Heart right ventricle (tissue), 16 donors: ENCODE measurements at regions not wholly inside any gene's neighbourhood (a gene's known extent, or its start where the extent isn't known, plus 50 kb on each side); places are given as distances from the start of the nearest gene placed in this dataset.

Experiments used
- ATAC-seq, 8 donors: fragments of 200-7000 bp; cut with Tn5 transposase; one replicate each; pipeline ENCODE4 v1.9.1; 2020; ENCODE audit warnings: mild to moderate bottlenecking in 8 of 8, moderate library complexity in 8 of 8, moderate number of reproducible peaks in 1 of 8
- DNase-seq, 2 donors: peaks; one replicate each; pipeline ENCODE4 v3.0.0-alpha.2; 2020
- H3K27ac ChIP-seq, 10 donors: fragments of 200-600 bp; sonication (generic) in 2 of 10; one replicate each; pipeline versions ENCODE4 v1.5.0 to v1.8.0; 2020 to 2022; ENCODE audit warnings: mild to moderate bottlenecking in 3 of 10
- H3K27me3 ChIP-seq, 7 donors: fragments of 200-600 bp; one replicate each; pipeline ENCODE4 v1.8.0; 2021 to 2022; ENCODE audit warnings: mild to moderate bottlenecking in 2 of 7
- H3K36me3 ChIP-seq, 9 donors: fragments of 200-600 bp; sonication (generic) in 1 of 9; one replicate each; pipeline versions ENCODE4 v1.5.0 to v1.8.0; 2020 to 2022; ENCODE audit warnings: mild to moderate bottlenecking in 2 of 9
- H3K4me1 ChIP-seq, 9 donors: fragments of 200-600 bp; sonication (generic) in 1 of 9; one replicate each; pipeline versions ENCODE4 v1.5.0 to v1.8.0; 2020 to 2022; ENCODE audit warnings: mild to moderate bottlenecking in 4 of 9
- H3K4me3 ChIP-seq, 10 donors: fragments of 200-600 bp; sonication (generic) in 2 of 10; one replicate each; pipeline versions ENCODE4 v1.5.0 to v1.8.0; 2020 to 2022; ENCODE audit warnings: mild to moderate bottlenecking in 7 of 10, moderate library complexity in 2 of 10
- H3K9me3 ChIP-seq, 11 donors: fragments of 200-600 bp in 10 of 11; sonication (generic) in 2 of 11; one replicate each; pipeline versions ENCODE4 v1.5.0 to v1.8.0; 2013 to 2022; ENCODE audit warnings: mild to moderate bottlenecking in 2 of 11, control low read depth in 1 of 11, moderate library complexity in 1 of 11
- CTCF ChIP-seq, 9 donors: fragments of 200-600 bp; sonication (generic) in 2 of 9; IDR thresholded peaks; one replicate each; pipeline versions ENCODE4 v1.5.0 to v1.8.0; 2021 to 2022; ENCODE audit warnings: antibody characterized with exemption in 9 of 9, mild to moderate bottlenecking in 5 of 9, moderate library complexity in 1 of 9
- WGBS, 2 donors: extraction: QIAGEN DNeasy Blood & Tissue Kit; methylation state at CpG; one replicate each; pipeline ENCODE4 v1.1.7; 2013; ENCODE audit warnings: inconsistent platforms in 1 of 2; 5-methylcytosine and 5-hydroxymethylcytosine counted together
- intact Hi-C, 10 donors: fragments of 100-400 bp; cut with DNase I; formaldehyde crosslinking; loops; one replicate each; pipeline versions ENCODE4 v1.11.1 to v1.14.2; 2022
- donor health status: Arrhythmogenic right ventricular cardiomyopathy.
- donor health status: ischemic (EF 13 %, LVEDD 7.1; RV severe dilation, severe dysfunction).
- donor health status: healthy with polysubstance abuse.
- donor health status: DM: no; HTN: yes; CAD: no.
- donor health status: DM: no; HTN: no; CAD: no.
- donor health status: ischemic (EF 25% LVEDD 6.9; RV normal size, moderate dysfunction).
- donor health status: ischemic (EF 25% LVEDD 5.7; RV mildly dilated, moderate dysfunction).
- donor health status: healthy.
- donor health status: DM: yes; HTN: yes; CAD: no.
- donor health status: Ischemic cardiomyopathy.
- donor health status: ischemic (EF 35%, LVEDD 5.7; RV mildly dilated, moderate dysfunction).
- donor health status: nonischemic (EF 11% LVEDD 7.7; RV severe dilation, severe dysfunction).
- donor health status: DM: yes; HTN: yes; CAD: no.
- donor health status: PGD.
- donor health status: ischemic (EF 29% LVEDD 5.4; RV normal size, mild dysfunction).
- donor health status: nonischemic (EF 23%, LVEDD 6.1; RV moderate dilation, normal function).

- H3K27ac ChIP-seq: no peak overlapping the region
- intact Hi-C loops: no loop called here
- TF ChIP-seq CTCF (IDR thresholded peaks at IDR 0.05): no peak
- peaks cover 0 to 13% (median 0%) of the 10 kb centered on the region in 9 donors for H3K36me3 ChIP-seq
- no peaks in the 10 kb centered on the region for H3K27me3 ChIP-seq
- no peaks in the 10 kb centered on the region for H3K9me3 ChIP-seq
- H3K4me1 ChIP-seq: peaks cover 0 to 53% (median 32%) of the 10 kb centered on the region in 9 donors
- no peak for ATAC-seq
- no peak for DNase-seq
- WGBS, 2 donors: 83 to 86% methylated on average over 6 of the region's 6 CpGs
- H3K4me3 ChIP-seq: no peak overlapping the region
Observed at GRCh38 chr22:40114411-40114810, 63.3 kb upstream of the TNRC6B start.

DNA sequence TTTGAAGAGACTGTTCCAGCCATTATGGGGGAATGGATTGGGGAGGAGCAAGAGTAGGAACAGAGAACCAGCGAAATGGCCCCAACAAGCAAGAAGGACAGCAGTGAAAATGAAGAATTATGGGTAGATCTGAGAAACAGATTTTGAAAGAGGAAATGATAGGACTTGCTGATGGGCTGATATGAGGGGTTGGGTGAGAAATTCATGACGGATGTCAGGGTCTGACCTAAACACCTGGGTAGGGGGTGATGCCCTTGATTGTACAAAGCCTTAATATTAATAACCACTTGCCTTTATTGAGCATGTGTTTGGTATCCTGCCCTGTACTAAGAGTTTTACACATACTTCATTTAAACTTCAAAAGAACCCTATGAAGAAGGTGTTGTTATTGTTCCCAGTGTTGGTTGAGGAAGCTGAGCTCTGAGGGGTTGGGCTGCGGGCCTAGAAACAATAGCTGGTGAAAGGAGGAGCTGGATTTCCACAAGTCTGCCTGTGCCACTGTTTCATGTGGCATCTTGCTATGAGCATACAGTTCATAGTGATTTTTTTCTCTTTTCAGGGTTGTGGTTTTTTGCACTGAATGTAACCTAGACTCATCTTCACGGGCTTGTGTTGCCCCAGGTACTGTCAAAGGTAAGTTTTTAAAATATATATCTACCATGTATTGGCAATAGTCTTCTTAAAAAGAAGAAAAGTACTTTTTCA, 61.1 kb upstream of the TNRC6B start:
- intact Hi-C loops: no loop called here
- H3K36me3 ChIP-seq: peaks cover 0 to 20% (median 0%) of the 10 kb centered on the region in 9 donors
- ATAC-seq: no peak
- WGBS, 2 donors: 85 to 88% methylated on average over 4 of the region's 4 CpGs
- H3K4me1 ChIP-seq: peaks cover 0 to 55% (median 30%) of the 10 kb centered on the region in 9 donors
- H3K4me3 ChIP-seq: no peak overlapping the region
- no peak for TF ChIP-seq CTCF (IDR thresholded peaks at IDR 0.05)
- no peaks in the 10 kb centered on the region for H3K27me3 ChIP-seq
- no peaks in the 10 kb centered on the region for H3K9me3 ChIP-seq
- no peak for DNase-seq
- H3K27ac ChIP-seq: no peak overlapping the region

DNA sequence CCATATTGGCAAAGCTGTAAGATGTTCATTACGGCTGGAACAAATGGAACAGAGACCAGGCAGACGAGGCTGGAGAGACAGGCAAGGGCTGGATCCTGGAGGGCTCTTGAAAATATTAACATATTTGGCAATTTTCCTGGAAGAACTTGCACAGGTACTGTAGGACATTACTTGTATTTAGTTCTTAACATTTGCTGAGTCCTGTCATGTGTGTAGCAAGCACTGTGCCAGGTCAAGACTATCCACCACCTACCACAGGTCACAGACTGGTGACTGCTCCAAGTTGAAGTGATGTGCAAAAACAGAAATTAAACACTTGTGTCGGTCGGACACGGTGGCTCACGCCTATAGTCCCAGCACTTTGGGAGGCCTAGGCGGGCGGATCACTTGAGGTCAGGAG, 58.7 kb upstream of the TNRC6B start:
- ATAC-seq: no peak
- no peak for TF ChIP-seq CTCF (IDR thresholded peaks at IDR 0.05)
- WGBS, 2 donors: 95 to 98% methylated on average over 8 of the region's 8 CpGs

GRCh38 chr22:40120848-40121247, 56.9 kb upstream of the TNRC6B start:
- no peak for DNase-seq
- Histone ChIP-seq H3K9me3 (no peaks in the 10 kb centered on the region), H3K27ac (peak overlapping the region in 2 of 10 donors; percentile 49 to 63), H3K36me3 (peaks cover 0 to 28% (median 0%) of the 10 kb centered on the region in 9 donors), H3K4me1 (peaks cover 0 to 49% (median 20%) of the 10 kb centered on the region in 9 donors), H3K27me3 (no peaks in the 10 kb centered on the region), H3K4me3 (no peak overlapping the region)
- no peak for TF ChIP-seq CTCF (IDR thresholded peaks at IDR 0.05)
- 65 to 69% methylated on average over 4 of the region's 4 CpGs for WGBS, 2 donors
- ATAC-seq: peak in 3 of 8 donors; percentile 10 to 34 (median 30)
- intact Hi-C loops: no loop called here

More for the DNA sequence above, 58.7 kb upstream of the TNRC6B start:
- intact Hi-C loops: no loop called here
- H3K36me3 ChIP-seq: peaks cover 0 to 20% (median 0%) of the 10 kb centered on the region in 9 donors
- H3K27ac ChIP-seq: no peak overlapping the region
- no peak overlapping the region for H3K4me3 ChIP-seq
- peaks cover 0 to 48% (median 35%) of the 10 kb centered on the region in 9 donors for H3K4me1 ChIP-seq
- DNase-seq: no peak
- H3K9me3 ChIP-seq: no peaks in the 10 kb centered on the region
- H3K27me3 ChIP-seq: no peaks in the 10 kb centered on the region
